Endothelial cell of umbilical vein (primary cell): ENCODE measurements at regions not wholly inside any gene's neighbourhood (a gene's known extent, or its start where the extent isn't known, plus 50 kb on each side); places are given as distances from the start of the nearest gene placed in this dataset.

ENCODE experiments used
- EZH2 ChIP-seq: IDR thresholded peaks from 2 replicates; pipeline ENCODE4 v1.6.1; 2012; ENCODE audit warnings: borderline replicate concordance, low read depth, mild to moderate bottlenecking, moderate library complexity, low read length, inconsistent platforms; ENCODE audit not compliant: severe bottlenecking
- FOS ChIP-seq: IDR thresholded peaks from 2 replicates; pipeline ENCODE4 v1.6.1; 2011; ENCODE audit warnings: mild to moderate bottlenecking, low read length, moderate library complexity, borderline replicate concordance; ENCODE audit not compliant: insufficient read depth
- JUN ChIP-seq: IDR thresholded peaks from 2 replicates; pipeline ENCODE4 v1.6.1; 2011; ENCODE audit warnings: borderline replicate concordance, low read depth; ENCODE audit not compliant: insufficient read length, insufficient read depth
- MYC ChIP-seq: IDR thresholded peaks from one replicate; pipeline ENCODE4 v1.6.1; 2011; ENCODE audit warnings: mild to moderate bottlenecking, low read depth, low read length
- POLR2A ChIP-seq: IDR thresholded peaks from 2 replicates; pipeline ENCODE4 v1.6.1; 2012; ENCODE audit warnings: low read depth, mild to moderate bottlenecking, control low read depth, low read length
- POLR2AphosphoS5 ChIP-seq: IDR thresholded peaks from 2 replicates; pipeline ENCODE4 v1.6.1; 2012; ENCODE audit warnings: low read depth, mild to moderate bottlenecking, control low read depth, low read length, moderate library complexity; ENCODE audit not compliant: insufficient read depth
- TF ChIP-seq, protein P1 (sequence below), 2 donors: IDR thresholded peaks; 1 replicate in 1 of 2; 2 replicates in 1 of 2; pipeline ENCODE4 v1.5.1; 2011; ENCODE audit warnings: low read length in 2 of 2, mild to moderate bottlenecking in 2 of 2, moderate library complexity in 2 of 2, control low read depth in 1 of 2, inconsistent platforms in 1 of 2, low read depth in 1 of 2; ENCODE audit not compliant: insufficient read depth in 1 of 2; ENCODE audit errors: extremely low read depth in 1 of 2
- TF ChIP-seq, protein P2 (sequence below): IDR thresholded peaks from 2 replicates; pipeline ENCODE4 v1.6.1; 2011; ENCODE audit not compliant: insufficient read depth, insufficient read length

DNA sequence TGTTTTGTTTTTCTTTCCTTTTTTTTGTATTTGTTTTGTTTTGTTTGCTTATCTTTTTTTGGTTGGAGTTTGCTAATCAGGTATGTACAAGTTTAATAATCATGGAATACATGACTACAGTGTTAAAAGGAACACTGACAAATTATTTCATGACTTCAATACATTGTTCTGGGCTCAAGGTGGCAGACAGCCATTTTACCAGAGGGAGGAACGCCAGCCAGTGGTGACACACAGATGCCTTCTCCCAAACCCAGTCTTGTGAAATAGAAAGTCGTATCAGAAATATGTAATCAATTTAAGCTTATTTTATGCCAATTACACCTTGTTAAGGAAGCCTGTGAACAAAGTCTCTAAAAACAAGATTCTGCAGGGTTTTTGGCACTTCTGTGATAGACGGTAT is 264.0 kb upstream of the EPHA4 start:
- TF ChIP-seq, protein P1, sequence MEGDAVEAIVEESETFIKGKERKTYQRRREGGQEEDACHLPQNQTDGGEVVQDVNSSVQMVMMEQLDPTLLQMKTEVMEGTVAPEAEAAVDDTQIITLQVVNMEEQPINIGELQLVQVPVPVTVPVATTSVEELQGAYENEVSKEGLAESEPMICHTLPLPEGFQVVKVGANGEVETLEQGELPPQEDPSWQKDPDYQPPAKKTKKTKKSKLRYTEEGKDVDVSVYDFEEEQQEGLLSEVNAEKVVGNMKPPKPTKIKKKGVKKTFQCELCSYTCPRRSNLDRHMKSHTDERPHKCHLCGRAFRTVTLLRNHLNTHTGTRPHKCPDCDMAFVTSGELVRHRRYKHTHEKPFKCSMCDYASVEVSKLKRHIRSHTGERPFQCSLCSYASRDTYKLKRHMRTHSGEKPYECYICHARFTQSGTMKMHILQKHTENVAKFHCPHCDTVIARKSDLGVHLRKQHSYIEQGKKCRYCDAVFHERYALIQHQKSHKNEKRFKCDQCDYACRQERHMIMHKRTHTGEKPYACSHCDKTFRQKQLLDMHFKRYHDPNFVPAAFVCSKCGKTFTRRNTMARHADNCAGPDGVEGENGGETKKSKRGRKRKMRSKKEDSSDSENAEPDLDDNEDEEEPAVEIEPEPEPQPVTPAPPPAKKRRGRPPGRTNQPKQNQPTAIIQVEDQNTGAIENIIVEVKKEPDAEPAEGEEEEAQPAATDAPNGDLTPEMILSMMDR (IDR thresholded peaks at IDR 0.05; ENCODE audit: extremely low read depth in 1 of 2, insufficient read depth in 1 of 2, low read depth in 1 of 2, low read length in 2 of 2), result no peak
- no peak for TF ChIP-seq EZH2
- no peak for TF ChIP-seq FOS
- TF ChIP-seq, protein P2, sequence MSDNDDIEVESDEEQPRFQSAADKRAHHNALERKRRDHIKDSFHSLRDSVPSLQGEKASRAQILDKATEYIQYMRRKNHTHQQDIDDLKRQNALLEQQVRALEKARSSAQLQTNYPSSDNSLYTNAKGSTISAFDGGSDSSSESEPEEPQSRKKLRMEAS, result no peak
- TF ChIP-seq POLR2A, result no peak
- TF ChIP-seq POLR2AphosphoS5, result no peak
- TF ChIP-seq JUN, result no peak
- TF ChIP-seq MYC, result no peak
